ENCODE measurements at regions not wholly inside any gene's neighbourhood (a gene's known extent, or its start where the extent isn't known, plus 50 kb on each side); places are given as distances from the start of the nearest gene placed in this dataset.

DNA sequence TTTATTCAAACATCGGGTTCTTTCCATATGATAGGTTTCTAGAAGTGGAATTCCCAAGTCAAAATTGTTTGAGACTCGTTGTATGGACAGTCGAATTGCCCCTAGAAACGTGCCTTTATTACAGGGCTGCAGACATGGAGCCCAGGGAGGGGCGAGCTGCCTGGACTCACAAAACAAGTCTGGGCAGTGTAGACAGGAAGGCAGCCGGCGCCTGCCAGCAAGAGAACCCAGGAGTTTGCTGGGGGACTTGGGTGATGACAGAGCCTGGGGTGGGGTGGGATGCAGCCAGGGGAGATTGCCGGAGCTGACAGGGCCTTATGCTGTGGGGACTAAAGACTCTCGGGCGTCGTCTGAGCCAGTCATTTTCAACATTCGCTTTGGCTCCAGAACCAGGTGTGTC lies 107.4 kb upstream of the MSX1 start:
- TF ChIP-seq, protein P1, sequence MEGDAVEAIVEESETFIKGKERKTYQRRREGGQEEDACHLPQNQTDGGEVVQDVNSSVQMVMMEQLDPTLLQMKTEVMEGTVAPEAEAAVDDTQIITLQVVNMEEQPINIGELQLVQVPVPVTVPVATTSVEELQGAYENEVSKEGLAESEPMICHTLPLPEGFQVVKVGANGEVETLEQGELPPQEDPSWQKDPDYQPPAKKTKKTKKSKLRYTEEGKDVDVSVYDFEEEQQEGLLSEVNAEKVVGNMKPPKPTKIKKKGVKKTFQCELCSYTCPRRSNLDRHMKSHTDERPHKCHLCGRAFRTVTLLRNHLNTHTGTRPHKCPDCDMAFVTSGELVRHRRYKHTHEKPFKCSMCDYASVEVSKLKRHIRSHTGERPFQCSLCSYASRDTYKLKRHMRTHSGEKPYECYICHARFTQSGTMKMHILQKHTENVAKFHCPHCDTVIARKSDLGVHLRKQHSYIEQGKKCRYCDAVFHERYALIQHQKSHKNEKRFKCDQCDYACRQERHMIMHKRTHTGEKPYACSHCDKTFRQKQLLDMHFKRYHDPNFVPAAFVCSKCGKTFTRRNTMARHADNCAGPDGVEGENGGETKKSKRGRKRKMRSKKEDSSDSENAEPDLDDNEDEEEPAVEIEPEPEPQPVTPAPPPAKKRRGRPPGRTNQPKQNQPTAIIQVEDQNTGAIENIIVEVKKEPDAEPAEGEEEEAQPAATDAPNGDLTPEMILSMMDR (IDR thresholded peaks at IDR 0.05; ENCODE audit: insufficient read depth, low read depth, low read length, missing control alignments), result no peak
- no peak overlapping the region for H3K4me3 ChIP-seq (ENCODE audit: low read length)
- DNase-seq (ENCODE audit: low read depth), result peak; percentile 41

DNA sequence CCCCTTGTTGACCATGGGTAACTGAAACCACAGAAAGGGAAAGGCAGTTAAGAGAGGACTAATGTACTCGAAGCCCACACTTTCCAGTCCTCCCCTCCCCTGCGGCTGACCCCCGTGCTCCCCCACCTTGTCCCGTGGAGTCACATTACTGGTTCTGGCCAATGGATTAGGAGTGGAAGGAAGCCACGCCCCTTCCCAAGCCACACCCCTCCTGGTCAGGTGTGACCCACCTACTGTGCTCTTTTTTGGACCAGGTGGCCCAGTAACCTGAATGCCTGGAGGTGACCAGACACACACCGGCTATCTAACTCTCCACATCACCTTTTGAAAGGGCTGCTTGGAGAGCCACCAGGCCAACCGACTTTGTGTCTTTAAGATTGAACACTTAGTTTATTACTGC lies 109.3 kb upstream of the MSX1 start:
- DNase-seq (ENCODE audit: low read depth), result no peak
- no peak overlapping the region for H3K4me3 ChIP-seq (ENCODE audit: low read length)
- TF ChIP-seq, protein P1 (IDR thresholded peaks at IDR 0.05; ENCODE audit: insufficient read depth, low read depth, low read length, missing control alignments), result no peak

- H3K4me3 ChIP-seq (ENCODE audit: low read length), result no peak overlapping the region
- TF ChIP-seq, protein P1 (IDR thresholded peaks at IDR 0.05; ENCODE audit: insufficient read depth, low read depth, low read length, missing control alignments), result no peak
- DNase-seq (ENCODE audit: low read depth), result no peak
Observed at GRCh38 chr4:4749137-4749536, 110.3 kb upstream of the MSX1 start.

DNA sequence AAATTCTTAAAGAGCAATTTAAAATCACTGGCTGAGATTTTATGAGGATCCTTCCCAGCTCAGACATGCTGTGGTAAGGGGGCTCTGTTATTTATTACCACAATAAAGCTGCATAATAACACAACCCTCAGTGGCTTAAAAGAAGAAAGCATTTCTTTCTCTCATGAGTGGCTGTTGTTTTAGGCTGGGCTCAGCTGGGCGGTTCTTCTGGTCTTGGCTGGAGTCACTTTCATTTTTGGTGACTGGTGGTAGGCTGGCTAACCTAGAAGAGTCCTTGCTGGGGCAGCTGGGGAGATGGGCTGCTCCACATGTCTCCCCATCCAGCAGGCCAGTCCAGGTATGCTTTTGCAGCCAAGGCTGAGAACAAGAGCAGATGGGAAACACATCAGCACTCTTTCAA lies 113.0 kb upstream of the MSX1 start:
- H3K4me3 ChIP-seq (ENCODE audit: low read length), result no peak overlapping the region
- no peak for DNase-seq (ENCODE audit: low read depth)
- TF ChIP-seq, protein P1 (IDR thresholded peaks at IDR 0.05; ENCODE audit: insufficient read depth, low read depth, low read length, missing control alignments), result no peak

GRCh38 chr4:4740071-4740470 lies 119.4 kb upstream of the MSX1 start:
- H3K4me3 ChIP-seq (ENCODE audit: low read length), result no peak overlapping the region
- TF ChIP-seq, protein P1 (IDR thresholded peaks at IDR 0.05; ENCODE audit: insufficient read depth, low read depth, low read length, missing control alignments), result no peak
- no peak for DNase-seq (ENCODE audit: low read depth)

DNA sequence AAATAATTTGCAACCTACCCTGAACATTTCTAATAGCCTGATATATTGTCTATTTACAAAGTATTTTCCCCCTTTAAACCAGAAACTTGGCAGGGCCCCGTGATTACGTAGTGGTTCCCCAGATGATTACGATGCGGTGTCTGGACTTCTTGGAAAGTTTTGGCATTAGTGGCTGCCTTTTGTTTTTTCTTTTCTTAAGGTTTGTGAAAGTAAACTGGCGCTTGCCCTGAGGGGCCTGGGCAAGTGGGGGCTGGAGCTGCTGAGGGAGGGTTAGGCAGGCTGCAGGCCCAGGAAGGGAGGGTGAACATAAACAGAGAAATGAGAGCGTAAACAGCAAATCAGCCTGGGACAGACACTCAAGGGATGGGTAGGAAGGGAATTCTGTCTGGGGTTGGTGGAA lies 123.6 kb upstream of the MSX1 start:
- TF ChIP-seq, protein P1 (IDR thresholded peaks at IDR 0.05; ENCODE audit: insufficient read depth, low read depth, low read length, missing control alignments), result no peak
- no peak overlapping the region for H3K4me3 ChIP-seq (ENCODE audit: low read length)
- DNase-seq (ENCODE audit: low read depth), result peak; percentile 4

DNA sequence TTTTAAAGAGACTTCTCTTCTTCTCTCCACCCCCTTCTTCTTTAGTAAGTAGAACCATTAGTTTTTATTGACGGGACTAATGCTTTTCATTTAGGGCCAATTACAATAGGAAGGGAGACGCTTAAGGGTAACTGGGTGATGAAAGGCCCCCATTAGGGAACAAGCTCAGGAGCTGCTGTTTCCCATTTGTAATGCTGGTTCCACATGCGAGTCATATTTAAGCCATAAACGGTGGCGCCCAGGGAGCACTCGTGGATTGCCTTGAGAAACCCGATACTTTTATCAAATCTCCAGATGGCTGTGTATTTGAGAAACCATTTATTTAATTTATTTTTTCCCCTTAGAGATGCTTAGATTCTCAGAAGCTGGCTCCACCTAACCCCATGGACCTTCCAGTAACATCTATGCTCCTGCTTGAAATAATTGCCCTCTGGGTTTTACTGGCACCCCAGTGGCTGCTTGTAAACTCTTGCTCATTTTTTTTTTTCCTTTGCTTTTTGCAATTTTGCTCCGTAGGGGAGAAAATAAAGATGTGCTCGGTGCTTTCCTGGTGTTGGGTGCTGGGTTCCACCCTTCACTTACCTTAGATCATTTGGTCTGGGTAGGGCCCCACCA lies 124.2 kb upstream of the MSX1 start:
- no peak for DNase-seq (ENCODE audit: low read depth)
- TF ChIP-seq, protein P1 (IDR thresholded peaks at IDR 0.05; ENCODE audit: insufficient read depth, low read depth, low read length, missing control alignments), result no peak
- H3K4me3 ChIP-seq (ENCODE audit: low read length), result no peak overlapping the region
